Cardiac muscle cell (in vitro differentiated cells and primary cell): ENCODE measurements at regions not wholly inside any gene's neighbourhood (a gene's known extent, or its start where the extent isn't known, plus 50 kb on each side); places are given as distances from the start of the nearest gene placed in this dataset.

ENCODE experiments used
- DNase-seq, 2 donors: peaks; one replicate each; pipeline versions ENCODE4 v3.0.0 to v3.0.0-alpha.2; 2010 to 2017; ENCODE audit warnings: low read depth in 1 of 2, low spot score in 1 of 2
- H3K27ac ChIP-seq: fragments of 200-600 bp; sonication (generic); 2 replicates; pipeline ENCODE4 v1.5.1; 2016
- H3K27me3 ChIP-seq: fragments of 200-600 bp; sonication (generic); 2 replicates; pipeline ENCODE4 v1.6.0; 2016; ENCODE audit warnings: control low read depth
- H3K36me3 ChIP-seq: fragments of 200-600 bp; sonication (generic); 2 replicates; pipeline ENCODE4 v1.5.1; 2016; ENCODE audit warnings: control low read depth
- H3K4me1 ChIP-seq: fragments of 200-600 bp; sonication (generic); 2 replicates; pipeline ENCODE4 v1.8.1; 2017; ENCODE audit warnings: low read depth, mild to moderate bottlenecking, mixed run types
- H3K4me3 ChIP-seq: fragments of 200-600 bp; sonication (generic); 2 replicates; pipeline ENCODE4 v1.5.1; 2016; ENCODE audit warnings: mild to moderate bottlenecking
- H3K9me3 ChIP-seq: fragments of 200-600 bp; sonication (generic); 2 replicates; pipeline ENCODE4 v1.5.1; 2017; ENCODE audit warnings: low read depth, mild to moderate bottlenecking, control low read depth
- CTCF ChIP-seq: IDR thresholded peaks from 2 replicates; pipeline ENCODE4 v1.5.1; 2012; ENCODE audit warnings: low read depth, mild to moderate bottlenecking, low read length

DNA sequence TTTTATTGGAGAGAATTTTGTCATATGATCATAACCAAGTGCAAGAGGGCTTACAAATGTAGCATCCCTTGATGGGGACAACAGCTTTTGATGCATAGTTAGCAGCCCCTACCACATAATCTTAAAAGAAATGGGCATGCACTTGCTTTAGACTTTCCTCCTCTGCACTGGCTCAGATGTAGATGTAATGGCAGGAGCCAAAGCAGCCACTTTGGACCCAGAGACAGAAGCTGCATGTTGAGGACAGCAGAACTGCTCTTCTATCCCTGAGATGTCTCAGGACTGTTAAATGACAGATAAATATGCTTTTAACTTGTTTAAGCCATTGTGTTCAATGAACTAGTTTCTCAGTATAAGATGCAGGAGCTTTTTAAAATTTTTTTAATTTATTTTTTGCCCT lies 450.7 kb downstream of the TYW1 start:
- no peaks in the 10 kb centered on the region for H3K36me3 ChIP-seq
- H3K4me1 ChIP-seq: no peaks in the 10 kb centered on the region
- no peak overlapping the region for H3K4me3 ChIP-seq
- TF ChIP-seq CTCF: no peak
- H3K9me3 ChIP-seq: no peaks in the 10 kb centered on the region
- H3K27me3 ChIP-seq: no peaks in the 10 kb centered on the region
- no peak overlapping the region for H3K27ac ChIP-seq
- no peak for DNase-seq

DNA sequence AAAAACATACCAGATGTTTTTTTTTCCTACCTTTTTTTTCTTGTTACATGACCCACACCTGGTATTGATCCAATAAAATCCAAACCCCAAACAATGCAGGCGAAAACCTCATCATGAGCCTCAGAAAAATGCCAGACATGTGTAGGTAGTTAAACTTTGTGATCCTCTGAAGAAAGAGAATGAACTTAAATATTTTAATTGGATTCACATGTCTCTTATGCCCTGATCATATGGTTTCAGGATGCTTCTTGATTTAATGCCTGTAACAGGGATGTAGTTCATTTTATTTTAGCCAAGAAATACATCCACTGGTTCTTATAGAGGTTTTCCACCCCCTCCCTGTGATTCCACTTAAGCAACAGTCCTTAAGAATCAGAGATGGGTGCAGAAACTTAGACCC lies 451.6 kb downstream of the TYW1 start:
- Histone ChIP-seq H3K27ac (no peak overlapping the region), H3K36me3 (no peaks in the 10 kb centered on the region), H3K4me1 (no peaks in the 10 kb centered on the region), H3K27me3 (no peaks in the 10 kb centered on the region), H3K9me3 (no peaks in the 10 kb centered on the region), H3K4me3 (no peak overlapping the region)
- TF ChIP-seq CTCF: no peak
- no peak for DNase-seq

DNA sequence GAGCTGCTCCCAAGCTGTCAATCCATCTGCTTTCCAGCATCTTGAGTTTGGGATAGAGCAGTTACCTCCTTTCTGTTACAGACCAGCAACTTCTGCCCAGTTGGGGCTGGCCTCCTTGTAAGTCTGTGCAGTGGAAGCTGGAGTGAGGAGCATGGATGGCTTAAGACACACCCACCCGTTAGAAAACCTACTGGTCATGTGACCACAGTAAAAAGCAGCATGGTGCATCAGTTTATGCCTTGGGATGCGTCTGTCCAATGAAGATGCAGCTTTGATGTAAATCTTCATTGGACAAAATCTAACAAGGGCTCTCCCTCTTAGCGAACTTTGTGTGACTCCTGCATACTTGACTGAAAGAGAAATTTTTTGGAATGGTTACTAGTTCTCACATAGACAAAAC lies 453.5 kb downstream of the TYW1 start:
- Histone ChIP-seq H3K4me1 (peaks cover 7% of the 10 kb centered on the region), H3K27ac (no peak overlapping the region), H3K9me3 (no peaks in the 10 kb centered on the region), H3K27me3 (no peaks in the 10 kb centered on the region), H3K4me3 (no peak overlapping the region), H3K36me3 (no peaks in the 10 kb centered on the region)
- DNase-seq: no peak
- no peak for TF ChIP-seq CTCF

DNA sequence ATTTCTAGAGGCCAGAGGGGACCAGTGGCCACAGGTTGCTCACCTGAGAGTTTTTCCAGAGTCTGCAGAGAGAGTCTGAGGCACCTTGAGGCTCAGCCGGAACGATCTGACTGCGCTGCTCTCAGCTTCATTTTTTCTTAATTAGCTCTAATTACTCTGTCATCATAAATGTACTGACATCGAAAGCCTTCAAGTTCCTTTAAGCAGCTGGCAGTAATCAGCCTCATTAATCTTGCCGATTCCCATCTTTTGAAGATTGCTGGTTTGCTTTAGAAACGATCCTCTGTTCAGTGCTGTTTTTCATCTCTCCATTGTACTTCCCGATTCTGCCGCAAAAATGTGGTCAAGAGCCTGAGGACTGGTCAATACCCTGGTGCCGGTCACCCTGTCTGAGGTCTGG lies 454.7 kb downstream of the TYW1 start:
- no peak for DNase-seq
- Histone ChIP-seq H3K27me3 (no peaks in the 10 kb centered on the region), H3K9me3 (no peaks in the 10 kb centered on the region), H3K36me3 (no peaks in the 10 kb centered on the region), H3K27ac (no peak overlapping the region), H3K4me3 (no peak overlapping the region), H3K4me1 (peaks cover 7% of the 10 kb centered on the region)
- no peak for TF ChIP-seq CTCF

DNA sequence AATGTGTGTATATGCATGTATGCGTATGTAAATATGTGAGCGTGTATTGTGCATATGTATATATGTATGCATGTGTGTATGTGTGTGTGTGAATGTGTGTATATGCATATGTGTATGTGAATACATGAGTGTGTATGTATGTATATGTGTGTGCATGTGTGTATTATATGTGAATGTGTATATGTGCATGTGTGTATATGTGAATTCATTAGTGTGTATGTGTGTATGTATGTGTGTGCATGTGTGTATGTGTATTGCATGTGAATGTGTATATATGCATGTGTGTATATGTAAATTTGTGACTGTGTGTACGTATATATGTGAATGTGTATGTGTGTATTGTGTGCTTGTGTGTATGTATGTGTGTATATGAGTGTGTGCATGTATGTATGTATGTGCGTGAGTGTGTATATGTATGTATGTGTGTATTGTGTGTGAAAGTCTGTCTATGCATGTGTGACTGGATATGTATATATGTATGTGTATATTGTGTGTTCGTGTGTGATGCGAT lies 455.9 kb downstream of the TYW1 start:
- DNase-seq: no peak
- TF ChIP-seq CTCF: no peak
- H3K9me3 ChIP-seq: no peaks in the 10 kb centered on the region

More for the DNA sequence above, 455.9 kb downstream of the TYW1 start:
- peaks cover 7% of the 10 kb centered on the region for H3K4me1 ChIP-seq
- H3K27ac ChIP-seq: no peak overlapping the region
- no peaks in the 10 kb centered on the region for H3K36me3 ChIP-seq
- no peak overlapping the region for H3K4me3 ChIP-seq
- H3K27me3 ChIP-seq: no peaks in the 10 kb centered on the region
